Left lung (tissue), 4 donors: ENCODE measurements at regions not wholly inside any gene's neighbourhood (a gene's known extent, or its start where the extent isn't known, plus 50 kb on each side); places are given as distances from the start of the nearest gene placed in this dataset.

Source experiments
- ATAC-seq: fragments of 200-7000 bp; cut with Tn5 transposase; one replicate; pipeline ENCODE4 v1.9.1; 2020; ENCODE audit warnings: moderate library complexity
- DNase-seq, 4 donors: peaks; one replicate each; pipeline ENCODE4 v3.0.0-alpha.2; 2013 to 2020
- H3K27ac ChIP-seq, 2 donors: fragments of 200-600 bp; sonication (generic) in 1 of 2; one replicate each; pipeline versions ENCODE4 v1.5.0 to v1.8.0; 2020 to 2021
- H3K27me3 ChIP-seq, 2 donors: fragments of 200-600 bp; sonication (generic) in 1 of 2; one replicate each; pipeline versions ENCODE4 v1.5.0 to v1.8.0; 2020 to 2021
- H3K36me3 ChIP-seq, 2 donors: fragments of 200-600 bp; sonication (generic) in 1 of 2; one replicate each; pipeline versions ENCODE4 v1.5.0 to v1.8.0; 2020 to 2021
- H3K4me1 ChIP-seq, 2 donors: fragments of 200-600 bp; one replicate each; pipeline ENCODE4 v1.8.0; 2021
- H3K4me3 ChIP-seq, 2 donors: fragments of 200-600 bp; sonication (generic) in 1 of 2; one replicate each; pipeline versions ENCODE4 v1.5.0 to v1.8.0; 2020 to 2021; ENCODE audit warnings: mild to moderate bottlenecking in 1 of 2
- H3K9me3 ChIP-seq, 2 donors: fragments of 200-600 bp; sonication (generic) in 1 of 2; one replicate each; pipeline versions ENCODE4 v1.5.0 to v1.8.0; 2020 to 2021
- intact Hi-C, 2 donors: fragments of 100-400 bp; cut with DNase I; formaldehyde crosslinking; loops; one replicate each; pipeline versions ENCODE4 v1.11.2 to v1.14.2; 2022
- TF ChIP-seq, protein P1 (sequence below), 2 donors: fragments of 200-600 bp; sonication (generic) in 1 of 2; IDR thresholded peaks; one replicate each; pipeline versions ENCODE4 v1.5.0 to v1.8.0; 2021; ENCODE audit warnings: antibody characterized with exemption in 2 of 2
- donor health status: DM: no; HTN: yes; CAD: no.
- donor health status: DM: no; HTN: no; CAD: no.

DNA sequence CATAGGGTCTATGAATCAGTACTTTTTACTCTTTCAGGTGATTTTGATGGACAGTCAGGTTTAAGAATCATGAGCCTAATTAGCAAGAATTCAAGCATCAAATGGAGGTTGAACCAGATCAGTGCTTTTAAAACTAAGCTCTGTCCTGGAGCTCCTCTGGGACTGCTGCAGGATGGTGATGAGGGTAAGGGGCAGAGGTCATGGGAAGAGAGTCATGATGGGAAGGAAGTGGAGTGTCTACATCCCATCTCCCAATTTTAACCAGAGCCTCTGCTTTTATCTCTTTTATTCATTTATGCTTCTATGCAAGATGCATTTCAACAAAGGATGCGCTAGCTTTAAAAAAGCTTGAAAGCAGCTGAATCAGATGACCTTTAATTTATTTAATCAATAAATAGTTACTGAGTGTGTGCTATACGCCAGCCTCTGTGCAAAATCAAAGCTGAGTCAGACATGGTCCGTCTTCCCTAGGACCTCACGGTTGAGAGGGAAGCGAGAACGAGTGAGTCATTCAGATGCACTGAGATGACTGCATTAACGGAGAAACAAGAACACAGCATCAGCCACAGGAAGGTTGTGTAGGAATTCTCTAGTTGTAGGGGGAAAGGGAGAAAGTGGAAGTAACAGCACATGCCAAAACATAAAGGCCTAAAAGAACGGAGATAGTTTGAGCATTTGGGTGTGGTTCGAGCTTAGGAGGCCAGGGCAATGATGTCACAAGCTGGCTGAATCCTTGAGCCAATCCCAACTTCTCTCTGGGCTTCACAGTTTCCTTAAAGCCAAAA is 441.6 kb upstream of the BRINP1 start:
- no peak for ATAC-seq

DNA sequence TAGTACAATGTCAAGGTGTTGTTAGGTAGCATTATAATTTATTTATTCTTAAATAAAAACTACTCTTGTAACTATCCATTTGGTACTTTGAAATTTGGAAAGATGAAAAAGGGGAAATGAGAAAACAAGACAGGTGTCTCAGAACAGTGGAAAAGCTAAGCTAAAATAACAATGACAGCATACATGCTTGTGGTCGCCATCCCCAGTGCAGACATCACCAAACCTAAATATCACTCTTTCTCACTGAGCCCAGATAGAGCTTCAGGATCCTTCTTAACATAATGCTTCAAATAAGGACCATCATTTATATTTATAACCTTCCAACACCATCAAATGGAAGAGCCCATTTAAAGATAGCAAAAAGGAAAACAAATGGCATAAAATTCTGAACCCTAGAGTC is 434.4 kb upstream of the BRINP1 start:
- Histone ChIP-seq H3K9me3 (no peaks in the 10 kb centered on the region), H3K4me1 (peaks cover 0 to 3% of the 10 kb centered on the region in 2 donors), H3K27me3 (no peaks in the 10 kb centered on the region), H3K36me3 (no peaks in the 10 kb centered on the region), H3K27ac (no peak overlapping the region), H3K4me3 (no peak overlapping the region)
- DNase-seq, result no peak
- TF ChIP-seq, protein P1, sequence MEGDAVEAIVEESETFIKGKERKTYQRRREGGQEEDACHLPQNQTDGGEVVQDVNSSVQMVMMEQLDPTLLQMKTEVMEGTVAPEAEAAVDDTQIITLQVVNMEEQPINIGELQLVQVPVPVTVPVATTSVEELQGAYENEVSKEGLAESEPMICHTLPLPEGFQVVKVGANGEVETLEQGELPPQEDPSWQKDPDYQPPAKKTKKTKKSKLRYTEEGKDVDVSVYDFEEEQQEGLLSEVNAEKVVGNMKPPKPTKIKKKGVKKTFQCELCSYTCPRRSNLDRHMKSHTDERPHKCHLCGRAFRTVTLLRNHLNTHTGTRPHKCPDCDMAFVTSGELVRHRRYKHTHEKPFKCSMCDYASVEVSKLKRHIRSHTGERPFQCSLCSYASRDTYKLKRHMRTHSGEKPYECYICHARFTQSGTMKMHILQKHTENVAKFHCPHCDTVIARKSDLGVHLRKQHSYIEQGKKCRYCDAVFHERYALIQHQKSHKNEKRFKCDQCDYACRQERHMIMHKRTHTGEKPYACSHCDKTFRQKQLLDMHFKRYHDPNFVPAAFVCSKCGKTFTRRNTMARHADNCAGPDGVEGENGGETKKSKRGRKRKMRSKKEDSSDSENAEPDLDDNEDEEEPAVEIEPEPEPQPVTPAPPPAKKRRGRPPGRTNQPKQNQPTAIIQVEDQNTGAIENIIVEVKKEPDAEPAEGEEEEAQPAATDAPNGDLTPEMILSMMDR (IDR thresholded peaks at IDR 0.05), result no peak
- intact Hi-C loops, result no loop called here
- ATAC-seq, result no peak

More for the DNA sequence above, 441.6 kb upstream of the BRINP1 start:
- H3K27ac ChIP-seq, result no peak overlapping the region
- H3K27me3 ChIP-seq, result no peaks in the 10 kb centered on the region
- H3K4me3 ChIP-seq, result no peak overlapping the region
- H3K4me1 ChIP-seq, result no peaks in the 10 kb centered on the region
- H3K9me3 ChIP-seq, result no peaks in the 10 kb centered on the region
- intact Hi-C loops, result no loop called here
- DNase-seq, result no peak
- TF ChIP-seq, protein P1 (IDR thresholded peaks at IDR 0.05), result no peak
- no peaks in the 10 kb centered on the region for H3K36me3 ChIP-seq

- peaks cover 0 to 3% of the 10 kb centered on the region in 2 donors for H3K4me1 ChIP-seq
- TF ChIP-seq, protein P1 (IDR thresholded peaks at IDR 0.05), result no peak
- intact Hi-C loops, result no loop called here
- no peaks in the 10 kb centered on the region for H3K27me3 ChIP-seq
- peak in 2 of 4 donors; percentile 10 to 49 for DNase-seq
- no peaks in the 10 kb centered on the region for H3K36me3 ChIP-seq
- H3K27ac ChIP-seq, result no peak overlapping the region
- H3K9me3 ChIP-seq, result no peaks in the 10 kb centered on the region
- peak; percentile 44 for ATAC-seq
- no peak overlapping the region for H3K4me3 ChIP-seq
These were observed 433.4 kb upstream of the BRINP1 start for GRCh38 chr9:119802621-119803020.

DNA sequence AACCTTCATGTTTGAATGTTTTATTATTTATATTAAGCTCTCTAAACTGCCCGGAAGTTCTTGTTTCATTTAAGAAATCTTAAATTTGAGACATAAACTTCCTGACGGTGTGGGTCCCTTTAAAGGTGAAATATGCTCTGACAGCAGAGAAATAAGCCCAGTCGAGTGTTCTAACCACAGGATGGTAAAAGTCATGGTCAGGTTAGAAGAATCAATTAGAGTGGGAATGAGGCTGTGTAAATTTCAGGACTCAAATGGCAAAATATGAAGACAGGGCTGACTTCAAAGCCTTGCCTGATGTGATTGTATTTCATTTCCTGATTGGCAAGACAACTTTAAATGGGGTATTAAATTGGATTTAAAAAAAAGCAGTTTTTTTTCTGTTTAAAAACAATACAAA is 432.9 kb upstream of the BRINP1 start:
- intact Hi-C loops, result no loop called here
- no peaks in the 10 kb centered on the region for H3K27me3 ChIP-seq
- peaks cover 0 to 3% of the 10 kb centered on the region in 2 donors for H3K4me1 ChIP-seq
- H3K9me3 ChIP-seq, result no peaks in the 10 kb centered on the region
- no peak overlapping the region for H3K4me3 ChIP-seq
- ATAC-seq, result no peak
- TF ChIP-seq, protein P1 (IDR thresholded peaks at IDR 0.05), result no peak
- H3K36me3 ChIP-seq, result no peaks in the 10 kb centered on the region
- no peak for DNase-seq
- no peak overlapping the region for H3K27ac ChIP-seq

DNA sequence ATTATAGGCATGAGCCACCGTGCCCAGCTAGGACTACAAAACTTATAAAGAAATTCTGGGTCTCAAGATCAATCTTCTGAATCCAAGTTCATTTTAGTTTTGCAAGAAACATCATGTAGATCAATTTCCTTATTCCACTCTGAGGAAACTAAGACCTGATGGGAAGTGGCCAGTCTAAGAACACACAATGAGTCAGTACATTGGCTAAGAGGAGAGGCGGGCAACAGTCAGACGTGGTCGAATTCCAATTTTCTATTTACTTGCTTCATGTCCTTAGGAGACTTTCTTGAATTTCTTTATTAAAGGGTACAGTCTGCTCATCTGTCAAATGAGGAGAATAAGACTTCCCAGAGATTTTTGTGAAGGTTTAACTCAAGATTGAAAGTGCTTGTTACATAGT is 432.1 kb upstream of the BRINP1 start:
- ATAC-seq, result no peak
- intact Hi-C loops, result no loop called here
- H3K9me3 ChIP-seq, result no peaks in the 10 kb centered on the region

More for the DNA sequence above, 432.1 kb upstream of the BRINP1 start:
- Histone ChIP-seq H3K4me1 (peaks cover 0 to 3% of the 10 kb centered on the region in 2 donors), H3K36me3 (no peaks in the 10 kb centered on the region), H3K27me3 (no peaks in the 10 kb centered on the region), H3K4me3 (no peak overlapping the region), H3K27ac (no peak overlapping the region)
- TF ChIP-seq, protein P1 (IDR thresholded peaks at IDR 0.05), result no peak
- no peak for DNase-seq
